ENCODE measurements at regions not wholly inside any gene's neighbourhood (a gene's known extent, or its start where the extent isn't known, plus 50 kb on each side); places are given as distances from the start of the nearest gene placed in this dataset.

- DNase-seq (ENCODE audit: low read depth), result peak; percentile 61
Observed at GRCh38 chr4:177573507-177573906, 131.3 kb upstream of the AGA start.

DNA sequence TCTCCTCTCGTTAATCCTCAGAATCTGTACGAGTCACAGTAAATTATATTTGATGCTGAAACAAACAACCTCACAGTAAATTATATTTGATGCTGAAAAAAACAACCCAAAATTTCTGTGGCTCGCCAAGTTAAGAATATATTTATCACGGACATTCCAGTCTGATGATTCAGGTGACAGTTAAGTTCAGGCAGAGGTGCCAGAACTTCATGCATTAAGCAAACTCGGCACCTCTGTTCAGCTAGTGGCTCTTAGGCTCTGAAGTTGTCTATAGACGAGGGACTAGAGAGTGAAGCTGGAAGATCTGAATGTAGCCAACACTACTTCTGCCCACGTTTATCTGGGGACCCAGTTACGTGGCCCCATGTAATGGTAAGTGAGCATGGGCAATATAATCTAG, 132.2 kb upstream of the AGA start:
- DNase-seq (ENCODE audit: low read depth), result no peak

GRCh38 chr4:177579649-177580048, 137.4 kb upstream of the AGA start:
- DNase-seq (ENCODE audit: low read depth), result no peak

- no peak for DNase-seq (ENCODE audit: low read depth)
Observed at GRCh38 chr4:177582992-177583391, 140.8 kb upstream of the AGA start.

GRCh38 chr4:177587989-177588388, 145.8 kb upstream of the AGA start:
- DNase-seq (ENCODE audit: low read depth), result no peak

GRCh38 chr4:177595386-177595785, 153.1 kb upstream of the AGA start:
- DNase-seq (ENCODE audit: low read depth), result no peak

DNA sequence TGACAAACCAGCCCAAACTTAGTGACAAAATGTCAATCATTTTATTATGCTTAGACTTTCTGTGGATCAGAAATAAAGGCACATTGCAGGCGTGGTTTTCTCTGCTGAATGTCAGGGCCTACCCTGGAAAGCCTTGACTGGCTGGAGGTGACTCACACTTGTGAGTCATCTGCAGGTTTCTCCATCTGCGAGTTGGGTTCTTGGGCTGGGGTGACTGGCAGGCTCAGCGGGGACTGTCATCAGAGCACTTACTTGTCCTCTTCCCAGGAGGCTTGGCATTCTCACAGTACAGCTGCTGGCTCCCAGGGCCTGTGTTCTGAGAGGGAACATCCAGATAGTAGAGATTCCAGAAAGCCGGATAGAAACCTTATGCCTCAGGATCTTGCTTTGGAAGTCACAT, 153.8 kb upstream of the AGA start:
- peak; percentile 52 for DNase-seq (ENCODE audit: low read depth)

- no peak for DNase-seq (ENCODE audit: low read depth)
Observed at GRCh38 chr4:177596991-177597390, 154.8 kb upstream of the AGA start.

DNA sequence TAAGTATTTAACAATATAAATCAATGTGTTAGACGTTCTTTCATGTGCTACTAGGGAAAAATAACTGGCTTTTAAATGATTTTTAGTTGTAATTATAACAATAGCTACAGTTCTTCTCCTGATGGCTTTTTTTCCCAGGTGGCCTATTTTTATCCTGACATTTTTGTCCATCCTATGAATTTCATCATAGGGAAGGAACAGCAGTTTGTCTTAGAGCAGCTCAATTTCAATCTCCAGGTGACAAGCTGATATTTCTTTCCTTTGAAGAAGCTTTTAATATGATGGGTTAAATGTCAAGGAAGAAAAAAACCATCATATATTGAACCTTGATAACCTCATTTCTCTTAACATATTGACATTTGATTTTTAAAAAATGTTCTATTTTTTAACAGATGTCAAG, 163.0 kb upstream of the AGA start:
- DNase-seq (ENCODE audit: low read depth), result no peak

DNA sequence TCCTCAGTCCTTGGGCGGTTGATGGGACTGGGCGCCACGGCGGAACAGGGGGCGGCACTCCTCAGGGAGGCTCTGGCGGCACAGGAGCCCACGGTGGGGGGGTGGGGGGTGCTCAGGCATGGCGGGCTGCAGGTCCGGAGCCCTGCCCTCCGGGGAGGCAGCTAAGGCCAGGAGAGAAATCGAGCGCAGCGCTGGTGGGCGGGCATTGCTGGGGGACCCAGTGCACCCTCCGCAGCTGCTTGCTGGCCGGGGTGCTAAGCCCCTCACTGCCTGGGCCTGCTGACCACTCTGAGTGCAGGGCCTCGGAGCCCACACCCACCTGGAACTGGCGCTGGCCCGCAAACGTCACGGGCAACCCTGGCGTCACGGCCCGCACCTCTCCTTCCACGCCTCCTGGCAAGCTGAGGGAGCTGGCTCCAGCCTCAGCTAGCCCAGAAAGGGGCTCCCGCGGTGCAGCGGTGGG, 164.9 kb upstream of the AGA start:
- DNase-seq (ENCODE audit: low read depth), result no peak

DNA sequence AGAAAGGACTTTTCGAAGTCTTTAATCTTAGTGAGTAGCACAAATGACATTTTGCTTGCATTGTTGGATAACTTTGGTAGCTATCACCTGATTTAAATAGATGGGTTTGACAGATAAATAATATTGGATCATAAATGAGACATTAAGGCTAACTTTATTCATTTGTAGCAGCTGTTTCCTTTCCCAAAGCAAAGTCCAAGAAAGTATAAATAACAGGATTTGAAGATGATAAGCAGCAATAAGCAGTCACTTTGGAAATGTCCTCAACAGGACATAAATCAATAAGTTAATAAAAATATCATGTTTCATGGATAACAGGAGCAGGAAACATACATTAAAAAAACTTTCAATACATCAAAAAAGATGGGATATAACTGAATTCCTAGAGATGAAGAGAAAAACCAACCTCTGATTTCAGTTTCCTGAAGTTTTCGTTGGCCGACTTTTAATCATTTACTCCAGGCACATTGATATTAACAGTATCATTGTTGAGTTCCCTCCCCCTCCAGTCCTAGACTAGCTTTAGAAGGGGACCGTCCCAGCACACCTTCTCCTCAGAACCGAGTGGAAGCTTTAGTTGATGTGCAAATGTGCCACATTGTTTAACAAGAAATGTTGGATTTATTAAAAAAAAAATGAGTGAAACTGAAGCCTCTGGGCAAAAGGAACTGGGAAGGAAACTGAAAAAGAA, 169.9 kb upstream of the AGA start:
- no peak for DNase-seq (ENCODE audit: low read depth)

GRCh38 chr4:177612684-177613083, 170.4 kb upstream of the AGA start:
- no peak for DNase-seq (ENCODE audit: low read depth)

- no peak for DNase-seq (ENCODE audit: low read depth)
Observed at GRCh38 chr4:177632481-177632880, 190.2 kb upstream of the AGA start.

DNA sequence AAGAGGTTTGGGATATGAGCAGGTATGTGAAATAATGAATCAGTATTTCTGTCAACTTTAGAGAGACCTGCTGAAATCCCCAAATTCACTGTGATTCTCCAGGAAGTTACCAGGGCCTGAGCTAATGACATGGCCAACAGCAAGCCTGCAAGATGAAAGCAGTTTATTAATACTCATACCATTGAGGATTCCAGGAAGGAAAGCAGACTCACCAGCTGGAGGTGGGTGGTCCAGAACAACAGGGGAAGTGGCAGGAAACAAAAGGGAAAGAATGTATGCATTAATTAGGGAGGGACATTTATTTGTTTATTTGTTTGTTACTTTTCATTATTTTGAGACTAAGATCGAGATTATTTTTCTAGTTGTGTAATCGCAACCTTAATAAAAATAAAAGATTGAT, 196.6 kb upstream of the AGA start:
- no peak for DNase-seq (ENCODE audit: low read depth)

- no peak for DNase-seq (ENCODE audit: low read depth)
Observed at GRCh38 chr4:177640864-177641263, 198.6 kb upstream of the AGA start.

DNA sequence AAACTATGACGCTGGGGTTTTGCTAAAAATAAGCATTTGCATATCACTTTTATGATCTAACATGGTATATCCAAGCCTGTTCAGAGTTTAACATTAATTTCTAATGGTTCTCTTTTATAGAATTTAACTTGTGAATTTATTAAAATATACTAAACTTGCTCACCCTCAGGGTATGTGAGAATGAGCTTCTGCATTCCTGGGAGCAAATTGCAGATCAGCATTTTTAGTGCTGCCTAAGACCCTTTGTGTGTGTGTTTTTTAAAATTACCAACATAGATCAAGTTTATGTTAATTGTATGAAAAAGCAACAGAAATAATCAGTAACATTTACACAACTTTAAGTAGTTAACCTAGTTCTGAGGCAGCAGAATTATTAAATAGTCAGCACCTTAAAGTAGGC, 218.0 kb upstream of the AGA start:
- no peak for DNase-seq (ENCODE audit: low read depth)

DNA sequence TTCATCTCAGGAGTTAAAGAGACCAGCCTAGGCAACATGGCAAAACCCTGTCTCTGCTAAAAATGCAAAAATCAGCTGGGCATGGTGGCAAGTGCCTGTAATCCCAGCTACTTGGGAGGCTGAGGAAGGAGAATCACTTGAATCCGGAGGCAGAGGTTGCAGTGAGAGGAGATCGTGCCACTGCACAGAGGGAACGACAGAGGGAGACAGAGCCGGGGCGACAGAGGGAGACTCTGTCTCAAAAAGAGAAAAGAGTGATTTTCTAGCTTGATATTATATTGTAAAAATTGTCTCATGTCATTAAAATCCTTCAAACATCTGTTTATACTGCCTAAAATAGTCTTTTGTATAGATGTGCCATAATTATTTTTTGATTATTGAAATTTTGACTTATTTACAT, 225.4 kb upstream of the AGA start:
- no peak for DNase-seq (ENCODE audit: low read depth)

DNA sequence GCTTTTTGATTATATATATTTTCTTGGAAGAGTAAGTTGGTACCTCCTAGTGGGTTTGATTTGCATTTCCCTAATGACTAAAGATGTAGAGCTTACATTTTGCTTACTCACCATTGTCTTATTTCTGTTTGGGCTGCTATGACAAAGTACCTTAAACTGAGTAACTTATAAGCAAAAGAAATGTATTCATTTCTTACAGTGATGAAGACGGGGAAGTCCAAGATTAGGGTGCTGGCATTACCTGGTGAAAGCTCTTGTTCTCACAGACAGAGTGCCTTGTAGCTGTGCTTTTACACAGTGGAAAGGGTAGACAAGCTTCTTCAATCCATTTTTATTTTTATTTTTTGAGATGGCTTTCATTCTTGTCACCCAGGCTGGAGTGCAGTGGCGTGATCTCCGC, 229.2 kb upstream of the AGA start:
- DNase-seq (ENCODE audit: low read depth), result no peak

DNA sequence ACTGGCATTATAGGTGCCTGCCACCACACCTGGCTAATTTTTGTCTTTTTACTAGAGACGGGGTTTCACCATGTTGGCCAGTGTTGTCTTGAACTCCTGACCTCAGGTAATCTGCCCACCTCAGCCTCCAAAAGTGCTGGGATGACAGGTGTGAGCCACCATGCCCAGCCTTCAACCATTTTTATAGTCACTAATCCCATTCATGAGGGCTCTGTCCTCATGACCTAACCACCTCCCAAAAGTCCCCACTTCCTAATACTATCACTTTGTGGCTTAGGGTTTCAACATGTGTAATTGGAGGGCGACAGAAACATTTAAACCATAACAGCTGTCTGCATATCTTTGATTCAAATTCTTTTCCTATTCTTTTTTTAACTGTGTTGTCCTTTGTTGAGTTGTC, 229.6 kb upstream of the AGA start:
- no peak for DNase-seq (ENCODE audit: low read depth)

GRCh38 chr4:177673985-177674489, 231.8 kb upstream of the AGA start:
- DNase-seq (ENCODE audit: low read depth), result no peak

DNA sequence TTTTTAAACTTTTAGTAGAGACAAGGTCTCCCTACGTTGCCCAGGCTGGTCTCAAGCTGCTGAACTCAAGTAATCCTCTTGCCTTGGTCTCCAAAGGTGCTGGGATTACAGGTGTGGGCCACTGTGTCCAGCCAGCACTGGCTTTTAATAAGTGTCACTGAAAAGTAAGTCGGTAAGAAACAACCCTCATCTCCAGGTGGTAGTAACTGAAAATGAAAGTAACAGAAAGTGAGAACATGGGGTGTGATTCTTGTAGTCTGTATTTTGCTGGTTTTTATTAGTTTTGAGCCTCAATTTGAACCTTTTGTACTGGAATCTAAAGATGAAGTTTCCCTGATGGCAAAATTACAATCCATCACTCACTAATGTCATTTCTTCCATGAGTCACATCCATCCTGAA, 238.1 kb upstream of the AGA start:
- no peak for DNase-seq (ENCODE audit: low read depth)

DNA sequence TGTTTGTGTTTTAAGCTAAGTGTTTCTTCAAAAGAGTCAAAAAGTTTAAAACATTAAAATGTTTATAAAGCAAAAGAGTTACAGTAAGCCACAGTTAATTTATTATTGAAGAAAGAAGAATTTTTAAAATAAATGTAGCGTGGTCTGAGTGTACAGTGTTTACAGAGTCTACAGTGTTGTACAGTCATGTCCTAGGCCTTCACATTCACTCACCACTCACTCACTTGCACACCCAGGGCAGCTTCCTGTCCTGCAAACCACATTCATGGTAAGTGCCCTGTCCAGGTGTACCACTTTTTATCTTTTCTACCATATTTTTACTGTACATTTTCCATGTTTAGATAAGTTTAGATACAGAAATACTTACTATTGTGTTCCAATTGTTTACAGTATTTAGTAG, 239.7 kb upstream of the AGA start:
- DNase-seq (ENCODE audit: low read depth), result no peak

GRCh38 chr4:177687117-177687516, 244.9 kb upstream of the AGA start:
- DNase-seq (ENCODE audit: low read depth), result no peak

DNA sequence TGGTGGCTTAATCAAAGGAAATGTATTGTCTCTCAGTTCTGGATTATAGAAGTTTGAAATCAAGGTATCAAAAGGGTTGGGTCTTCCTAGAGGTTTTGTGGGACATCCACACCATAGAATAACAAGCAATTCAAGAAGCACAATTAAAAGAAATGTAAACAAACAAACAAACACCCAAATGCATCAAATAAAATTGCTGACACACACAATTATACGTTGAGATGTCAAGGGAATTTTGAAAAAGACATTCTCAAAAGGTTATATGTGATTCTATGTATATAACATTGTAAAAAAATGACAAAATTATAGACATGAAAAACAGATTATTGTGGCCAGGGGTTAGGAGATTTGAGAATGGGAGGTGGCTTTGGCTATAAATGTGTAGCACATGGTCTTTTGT, 250.7 kb upstream of the AGA start:
- no peak for DNase-seq (ENCODE audit: low read depth)

All from stromal cell of bone marrow (primary cell).